GM19239 (cell line): ENCODE measurements at regions not wholly inside any gene's neighbourhood (a gene's known extent, or its start where the extent isn't known, plus 50 kb on each side); places are given as distances from the start of the nearest gene placed in this dataset.
A peak's percentile ranks its signal among the peaks of the same experiment; 100 is the strongest.
"Not testable (repeated sequence)": the region's sequence is repeated elsewhere in the genome, so short reads cannot be mapped to it uniquely, and the experiment has no call there.

ENCODE experiments used
- DNase-seq: peaks from one replicate; pipeline ENCODE4 v3.0.0; 2011; ENCODE audit warnings: low spot score; ENCODE audit not compliant: insufficient read length
- FAIRE-seq: peaks from 2 replicates; lab custom pipeline; 2011; peaks lifted over from hg19 to GRCh38; lab: Jason Lieb, UNC

GRCh38 chr2:184351126-184351525 lies 247.2 kb upstream of the ZNF804A start:
- DNase-seq (no peak), FAIRE-seq (no peak)

- FAIRE-seq (no peak), DNase-seq (no peak)
Measured at GRCh38 chr2:184357033-184357432, 241.3 kb upstream of the ZNF804A start.

- no peak for DNase-seq
- no peak for FAIRE-seq
Measured at GRCh38 chr2:184359379-184359778, 238.9 kb upstream of the ZNF804A start.

GRCh38 chr2:184363213-184363612 lies 235.1 kb upstream of the ZNF804A start:
- FAIRE-seq (no peak), DNase-seq (no peak)

GRCh38 chr2:184367211-184367610 lies 231.1 kb upstream of the ZNF804A start:
- DNase-seq = no peak
- FAIRE-seq = no peak

- FAIRE-seq = no peak
Measured at GRCh38 chr2:184369307-184369706, 229.0 kb upstream of the ZNF804A start.

GRCh38 chr2:184370954-184371353 lies 227.4 kb upstream of the ZNF804A start:
- no peak for DNase-seq
- no peak for FAIRE-seq

More at GRCh38 chr2:184369307-184369706, 229.0 kb upstream of the ZNF804A start:
- DNase-seq = no peak

- FAIRE-seq (no peak), DNase-seq (no peak)
Measured at GRCh38 chr2:184371641-184372040, 226.7 kb upstream of the ZNF804A start.

GRCh38 chr2:184372484-184372883 lies 225.8 kb upstream of the ZNF804A start:
- FAIRE-seq = no peak

GRCh38 chr2:184394642-184395041 lies 203.7 kb upstream of the ZNF804A start:
- FAIRE-seq (no peak), DNase-seq (no peak)

More at GRCh38 chr2:184372484-184372883, 225.8 kb upstream of the ZNF804A start:
- no peak for DNase-seq

GRCh38 chr2:184402381-184402780 lies 195.9 kb upstream of the ZNF804A start:
- no peak for FAIRE-seq

GRCh38 chr2:184407041-184407630 lies 191.2 kb upstream of the ZNF804A start:
- not testable (repeated sequence) for FAIRE-seq, DNase-seq

More at GRCh38 chr2:184402381-184402780, 195.9 kb upstream of the ZNF804A start:
- no peak for DNase-seq

- DNase-seq = no peak
- no peak for FAIRE-seq
Measured at GRCh38 chr2:184410160-184410559, 188.2 kb upstream of the ZNF804A start.

- no peak for FAIRE-seq
- no peak for DNase-seq
Measured at GRCh38 chr2:184413221-184413620, 185.1 kb upstream of the ZNF804A start.

GRCh38 chr2:184413671-184414229 lies 184.6 kb upstream of the ZNF804A start:
- DNase-seq = no peak
- FAIRE-seq = no peak

- no peak for DNase-seq
- no peak for FAIRE-seq
Measured at GRCh38 chr2:184416146-184416913, 182.0 kb upstream of the ZNF804A start.

- no peak for FAIRE-seq
- DNase-seq = no peak
Measured at GRCh38 chr2:184419744-184420143, 178.6 kb upstream of the ZNF804A start.

GRCh38 chr2:184421456-184421855 lies 176.9 kb upstream of the ZNF804A start:
- DNase-seq, FAIRE-seq: not testable (repeated sequence)

GRCh38 chr2:184425083-184425482 lies 173.2 kb upstream of the ZNF804A start:
- no peak for DNase-seq
- FAIRE-seq = no peak

- FAIRE-seq (peak; percentile 83), DNase-seq (peak; percentile 4)
Measured at GRCh38 chr2:184444217-184444616, 154.1 kb upstream of the ZNF804A start.

- no peak for DNase-seq
- FAIRE-seq = no peak
Measured at GRCh38 chr2:184444623-184445223, 153.6 kb upstream of the ZNF804A start.
